NCI-H526 treated with DMSO at 0.1 percent for 48 hours (cell line): ENCODE measurements at regions not wholly inside any gene's neighbourhood (a gene's known extent, or its start where the extent isn't known, plus 50 kb on each side); places are given as distances from the start of the nearest gene placed in this dataset.
A peak's percentile ranks its signal among the peaks of the same experiment; 100 is the strongest.
"Not testable (repeated sequence)": the region's sequence is repeated elsewhere in the genome, so short reads cannot be mapped to it uniquely, and the experiment has no call there.

Experiments used
- DNase-seq: peaks from one replicate; lab custom pipeline; 2025; lab: John Stamatoyannopoulos, UW

GRCh38 chr1:244106837-244107493 is 55.9 kb downstream of the ZBTB18 start:
- no peak for DNase-seq

- no peak for DNase-seq
Measured at GRCh38 chr1:244111027-244111426, 59.9 kb downstream of the ZBTB18 start.

GRCh38 chr1:244112041-244112440 is 61.0 kb downstream of the ZBTB18 start:
- DNase-seq: no peak

GRCh38 chr1:244112636-244113035 is 61.6 kb downstream of the ZBTB18 start:
- DNase-seq: no peak

- no peak for DNase-seq
Measured at GRCh38 chr1:244113532-244114320, 62.6 kb downstream of the ZBTB18 start.

- DNase-seq: no peak
Measured at GRCh38 chr1:244114892-244115291, 63.8 kb downstream of the ZBTB18 start.

GRCh38 chr1:244116946-244117345 is 65.9 kb downstream of the ZBTB18 start:
- DNase-seq: no peak

- DNase-seq: peak; percentile 21
Measured at GRCh38 chr1:244118109-244118761, 67.2 kb downstream of the ZBTB18 start.

- DNase-seq: no peak
Measured at GRCh38 chr1:244128591-244129383, 77.7 kb downstream of the ZBTB18 start.

GRCh38 chr1:244137276-244137675 is 86.2 kb downstream of the ZBTB18 start:
- no peak for DNase-seq

GRCh38 chr1:244137725-244138124 is 86.6 kb downstream of the ZBTB18 start:
- no peak for DNase-seq

- DNase-seq: no peak
Measured at GRCh38 chr1:244138399-244138798, 87.3 kb downstream of the ZBTB18 start.

GRCh38 chr1:244139655-244140054 is 88.6 kb downstream of the ZBTB18 start:
- DNase-seq: no peak

- no peak for DNase-seq
Measured at GRCh38 chr1:244140420-244140819, 89.3 kb downstream of the ZBTB18 start.

GRCh38 chr1:244144053-244144452 is 93.0 kb downstream of the ZBTB18 start:
- no peak for DNase-seq

- no peak for DNase-seq
Measured at GRCh38 chr1:244150071-244150470, 99.0 kb downstream of the ZBTB18 start.

- DNase-seq: no peak
Measured at GRCh38 chr1:244150665-244151064, 99.6 kb downstream of the ZBTB18 start.

- no peak for DNase-seq
Measured at GRCh38 chr1:244151537-244151936, 100.5 kb downstream of the ZBTB18 start.

GRCh38 chr1:244154508-244154871 is 103.4 kb downstream of the ZBTB18 start:
- DNase-seq: no peak

GRCh38 chr1:244154872-244155531 is 103.9 kb downstream of the ZBTB18 start:
- no peak for DNase-seq

GRCh38 chr1:244155661-244156060 is 104.6 kb downstream of the ZBTB18 start:
- no peak for DNase-seq

GRCh38 chr1:244156617-244157016 is 105.5 kb downstream of the ZBTB18 start:
- not testable (repeated sequence) for DNase-seq
